SIG-M5 treated with dmso at 0.1 percent for 504 hours (cell line): ENCODE measurements at regions not wholly inside any gene's neighbourhood (a gene's known extent, or its start where the extent isn't known, plus 50 kb on each side); places are given as distances from the start of the nearest gene placed in this dataset.

Experiments
- DNase-seq: peaks from one replicate; lab custom pipeline; 2025; ENCODE audit not compliant: unreplicated experiment; lab: John Stamatoyannopoulos, UW

DNA sequence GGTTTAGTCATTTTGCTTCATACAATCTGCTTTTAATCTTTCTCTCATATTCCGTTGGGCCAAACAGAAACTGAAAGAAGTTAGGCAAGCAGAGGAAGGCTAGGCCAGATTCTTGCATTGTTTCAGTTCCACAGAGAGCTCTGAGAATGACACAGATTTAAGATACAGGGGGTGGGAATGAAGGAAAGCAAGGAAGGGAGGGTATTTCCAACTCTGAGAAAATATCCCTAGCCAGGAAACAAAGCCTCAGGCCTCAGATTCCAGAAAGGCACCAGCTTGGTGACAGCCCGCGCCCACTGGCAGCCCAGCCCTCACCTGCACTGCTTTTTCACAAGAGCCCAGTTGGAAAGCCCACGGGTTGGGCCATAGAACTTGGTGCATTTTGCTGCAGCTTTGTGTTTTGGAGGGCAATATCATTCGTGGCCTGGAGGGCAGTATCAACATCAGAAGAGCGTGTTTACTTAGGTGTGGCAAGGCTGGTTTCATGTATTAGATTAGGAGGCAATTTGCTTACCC, 63.5 kb downstream of the ENC1 start:
- DNase-seq, result no peak

- peak; percentile 51 for DNase-seq
Measured at GRCh38 chr5:74575741-74576538, 64.6 kb downstream of the ENC1 start.

- DNase-seq, result no peak
Measured at GRCh38 chr5:74570250-74570649, 70.3 kb downstream of the ENC1 start.

GRCh38 chr5:74567411-74567995, 73.0 kb downstream of the ENC1 start:
- no peak for DNase-seq

GRCh38 chr5:74562122-74562521, 78.4 kb downstream of the ENC1 start:
- DNase-seq, result no peak

DNA sequence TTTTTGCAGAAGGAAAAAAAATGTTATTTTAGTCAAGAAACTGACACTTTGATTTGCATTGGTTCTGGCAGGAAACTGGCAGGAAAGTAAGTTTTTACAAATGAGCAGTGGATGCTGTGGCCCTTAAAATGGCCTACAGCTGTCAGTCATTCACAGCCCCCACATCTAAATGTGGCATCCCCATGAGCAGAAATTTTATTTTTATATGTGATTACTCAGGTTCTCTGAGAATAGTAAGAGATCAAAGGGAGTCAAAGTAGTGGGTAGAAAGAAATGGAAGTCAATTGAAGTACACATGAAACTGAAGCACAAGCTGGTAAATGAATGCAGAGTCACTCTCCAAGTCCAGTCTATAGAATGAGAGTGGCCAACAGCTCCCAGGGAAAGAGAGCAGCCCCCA, 80.3 kb downstream of the ENC1 start:
- no peak for DNase-seq

- no peak for DNase-seq
Measured at GRCh38 chr5:74556631-74557595, 83.6 kb downstream of the ENC1 start.

DNA sequence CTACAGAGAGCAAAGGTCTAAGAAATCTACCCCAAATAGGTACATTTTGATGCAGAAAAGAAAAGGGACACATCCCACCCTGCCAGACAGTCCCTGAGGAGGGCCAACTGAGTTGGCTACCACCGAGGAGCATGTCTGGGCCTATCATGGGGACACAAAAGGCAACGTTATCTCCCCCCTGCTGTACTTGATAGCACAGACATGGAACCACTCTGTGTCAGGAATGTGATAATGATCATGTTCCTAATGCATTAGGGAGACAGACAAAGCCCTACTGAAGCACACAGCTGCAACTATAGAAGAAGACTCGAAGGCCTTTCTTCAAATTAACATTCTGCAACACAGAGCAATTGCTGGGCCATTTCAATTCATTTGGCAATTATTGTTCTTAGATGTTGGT, 84.5 kb downstream of the ENC1 start:
- no peak for DNase-seq

DNA sequence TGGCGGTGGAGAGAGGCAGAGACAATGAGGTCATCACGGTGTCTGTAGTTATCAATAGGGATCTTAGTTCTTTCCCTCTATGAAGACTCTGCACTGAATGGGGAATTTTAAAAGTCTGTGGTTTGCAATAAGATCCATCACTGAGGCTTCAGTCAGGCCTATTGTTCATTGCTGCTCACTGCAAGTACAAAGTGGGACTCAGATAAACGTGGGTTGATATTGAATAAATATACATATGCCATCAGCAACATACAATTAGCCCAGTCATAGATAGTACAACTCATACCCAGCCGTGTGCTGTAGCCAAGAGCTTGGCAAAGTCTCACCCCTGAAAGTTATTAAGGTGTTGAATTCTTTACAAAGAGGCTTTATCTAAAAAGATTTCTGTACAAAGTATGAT, 88.4 kb downstream of the ENC1 start:
- DNase-seq, result no peak

GRCh38 chr5:74550927-74551326, 89.6 kb downstream of the ENC1 start:
- DNase-seq, result no peak

- no peak for DNase-seq
Measured at GRCh38 chr5:74549384-74549783, 91.1 kb downstream of the ENC1 start.

GRCh38 chr5:74546796-74547195, 93.7 kb downstream of the ENC1 start:
- no peak for DNase-seq

GRCh38 chr5:74544811-74545210, 95.7 kb downstream of the ENC1 start:
- no peak for DNase-seq

GRCh38 chr5:74543162-74543995, 97.1 kb downstream of the ENC1 start:
- DNase-seq, result no peak

GRCh38 chr5:74542482-74542881, 98.0 kb downstream of the ENC1 start:
- DNase-seq, result no peak

DNA sequence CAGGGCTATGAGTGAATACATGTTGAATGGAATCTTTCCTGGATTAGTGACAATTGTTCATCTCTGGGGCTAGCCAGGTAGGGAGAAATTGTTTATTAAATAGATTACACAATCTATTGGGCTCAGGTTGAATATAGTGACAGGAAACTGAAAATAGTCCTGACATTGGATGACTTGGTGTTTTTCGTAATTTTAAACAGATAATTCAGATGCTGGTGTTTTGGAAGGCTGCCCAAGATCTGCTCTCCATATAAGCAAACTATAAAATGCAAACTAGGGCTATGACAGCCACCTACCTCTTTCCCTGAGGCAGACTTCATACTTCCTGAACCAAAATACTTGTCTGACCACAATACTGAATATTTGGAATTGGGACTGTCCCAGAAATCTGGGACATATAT, 99.1 kb downstream of the ENC1 start:
- DNase-seq, result no peak

GRCh38 chr5:74540622-74541021, 99.9 kb downstream of the ENC1 start:
- no peak for DNase-seq

GRCh38 chr5:74539986-74540385, 100.5 kb downstream of the ENC1 start:
- no peak for DNase-seq

DNA sequence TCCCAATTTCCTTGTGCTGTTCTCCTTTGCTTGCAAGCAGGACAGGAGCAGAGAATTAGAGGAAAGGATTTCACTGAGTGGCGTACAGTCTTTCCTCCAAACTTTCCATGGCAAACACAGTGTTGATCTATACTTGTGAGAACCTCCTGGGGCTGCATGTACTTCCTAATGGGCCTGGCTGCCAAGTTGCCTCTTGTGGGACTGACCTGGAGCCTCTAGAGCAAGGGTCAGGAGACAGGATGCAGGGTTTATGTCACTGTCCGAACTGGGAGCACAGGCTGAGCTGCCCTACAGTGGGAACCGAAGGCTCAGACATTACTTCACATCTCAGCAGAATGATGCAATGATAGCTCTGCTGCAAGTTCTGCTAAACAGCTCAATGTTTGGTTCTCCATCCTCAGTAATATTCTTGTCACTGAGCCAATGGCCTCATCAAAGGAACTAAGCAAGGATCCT, 102.3 kb downstream of the ENC1 start:
- DNase-seq, result peak; percentile 78

DNA sequence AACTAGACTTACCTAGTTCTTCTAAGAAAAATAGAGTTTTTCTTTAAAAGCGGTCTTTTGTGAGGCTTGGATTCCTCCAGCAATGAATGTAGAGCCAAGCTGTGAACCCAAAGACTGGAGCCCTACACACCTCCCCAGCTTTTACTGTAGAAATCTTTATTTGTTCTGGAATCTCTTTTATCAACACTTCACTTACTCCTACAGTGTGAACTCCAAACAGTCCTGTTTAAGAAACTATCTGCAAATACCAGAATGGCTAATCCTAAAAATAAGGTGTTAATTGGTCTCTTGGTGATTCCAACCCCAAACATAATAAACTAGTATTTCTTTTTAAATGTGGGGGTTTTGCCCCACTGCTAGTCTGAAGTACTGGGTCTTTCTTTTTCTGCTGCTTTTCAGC, 103.9 kb downstream of the ENC1 start:
- DNase-seq, result no peak
